Activated T-helper 17 cell treated with anti-CD3 and anti-CD28 coated beads, Interleukin-2, amount 50 U/mL, for 72 hours (primary cell): ENCODE measurements at regions not wholly inside any gene's neighbourhood (a gene's known extent, or its start where the extent isn't known, plus 50 kb on each side); places are given as distances from the start of the nearest gene placed in this dataset.
"Not testable (repeated sequence)": the region's sequence is repeated elsewhere in the genome, so short reads cannot be mapped to it uniquely, and the experiment has no call there.

Source experiments
- ATAC-seq: fragments of 150-1000 bp; cut with Tn5 transposase; replicated peaks from 2 replicates; pipeline ENCODE4 v1.10.0; 2021; ENCODE audit warnings: mild to moderate bottlenecking, moderate library complexity
- H3K27ac Mint-ChIP-seq: one replicate; pipeline ENCODE4 v1.8.0; 2022; ENCODE audit warnings: mixed read lengths
- H3K27me3 Mint-ChIP-seq: one replicate; pipeline ENCODE4 v1.8.0; 2022; ENCODE audit warnings: mixed read lengths
- H3K36me3 Mint-ChIP-seq: one replicate; pipeline ENCODE4 v1.8.0; 2022; ENCODE audit warnings: low read depth, mild to moderate bottlenecking, mixed read lengths
- H3K4me1 Mint-ChIP-seq: one replicate; pipeline ENCODE4 v1.8.0; 2022; ENCODE audit warnings: mixed read lengths
- H3K4me3 Mint-ChIP-seq: one replicate; pipeline ENCODE4 v1.8.0; 2022; ENCODE audit warnings: mild to moderate bottlenecking, mixed read lengths
- H3K9me3 Mint-ChIP-seq: one replicate; pipeline ENCODE4 v1.8.0; 2022; ENCODE audit warnings: mixed read lengths

DNA sequence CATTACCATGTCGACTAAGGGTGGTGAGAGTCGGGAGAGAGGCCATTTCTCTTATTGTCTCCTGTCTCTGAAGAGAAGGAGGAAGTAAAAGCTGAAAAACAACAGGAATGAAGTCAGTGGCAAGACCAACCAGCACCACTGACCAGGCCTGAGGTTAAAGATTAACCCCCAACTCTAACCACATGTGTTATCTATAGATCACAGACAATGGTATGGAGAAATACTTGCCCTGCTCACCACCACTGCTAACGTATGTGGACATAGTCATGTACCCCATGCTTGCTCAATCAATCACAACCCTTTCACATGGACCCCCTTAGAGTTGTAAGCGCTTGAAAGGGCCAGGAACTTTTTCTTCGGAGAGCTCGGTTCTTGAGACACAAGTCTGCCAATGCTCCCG, 690.9 kb upstream of the LMO3 start:
- H3K4me1 Mint-ChIP-seq: no peaks in the 10 kb centered on the region
- no peak for ATAC-seq
- H3K27ac Mint-ChIP-seq: no peak overlapping the region
- no peaks in the 10 kb centered on the region for H3K27me3 Mint-ChIP-seq
- peaks cover 21% of the 10 kb centered on the region for H3K9me3 Mint-ChIP-seq
- no peak overlapping the region for H3K4me3 Mint-ChIP-seq
- H3K36me3 Mint-ChIP-seq: no peaks in the 10 kb centered on the region

GRCh38 chr12:17286874-17287273, 680.9 kb upstream of the LMO3 start:
- H3K9me3 Mint-ChIP-seq: peaks cover 17% of the 10 kb centered on the region
- no peaks in the 10 kb centered on the region for H3K27me3 Mint-ChIP-seq
- H3K4me3 Mint-ChIP-seq: no peak overlapping the region
- no peaks in the 10 kb centered on the region for H3K4me1 Mint-ChIP-seq
- no peak overlapping the region for H3K27ac Mint-ChIP-seq
- no peak for ATAC-seq
- H3K36me3 Mint-ChIP-seq: no peaks in the 10 kb centered on the region

- no peak overlapping the region for H3K4me3 Mint-ChIP-seq
Observed at GRCh38 chr12:17284873-17285272, 678.9 kb upstream of the LMO3 start.

GRCh38 chr12:17283563-17283962, 677.6 kb upstream of the LMO3 start:
- Mint-ChIP-seq H3K4me1 (no peaks in the 10 kb centered on the region), H3K36me3 (no peaks in the 10 kb centered on the region), H3K27me3 (no peaks in the 10 kb centered on the region), H3K4me3 (no peak overlapping the region), H3K27ac (no peak overlapping the region), H3K9me3 (peaks cover 17% of the 10 kb centered on the region)
- no peak for ATAC-seq

More at GRCh38 chr12:17284873-17285272, 678.9 kb upstream of the LMO3 start:
- Mint-ChIP-seq H3K4me1 (no peaks in the 10 kb centered on the region), H3K9me3 (peaks cover 17% of the 10 kb centered on the region), H3K27ac (no peak overlapping the region), H3K36me3 (no peaks in the 10 kb centered on the region), H3K27me3 (no peaks in the 10 kb centered on the region)
- ATAC-seq: no peak

- H3K4me3 Mint-ChIP-seq, ATAC-seq, H3K4me1 Mint-ChIP-seq, H3K27me3 Mint-ChIP-seq, H3K36me3 Mint-ChIP-seq, H3K27ac Mint-ChIP-seq: not testable (repeated sequence)
- peaks cover 14% of the 10 kb centered on the region for H3K9me3 Mint-ChIP-seq
Observed at GRCh38 chr12:17282169-17282568, 676.2 kb upstream of the LMO3 start.

- no peaks in the 10 kb centered on the region for H3K27me3 Mint-ChIP-seq
- H3K9me3 Mint-ChIP-seq: peaks cover 12% of the 10 kb centered on the region
- H3K36me3 Mint-ChIP-seq: no peaks in the 10 kb centered on the region
- H3K27ac Mint-ChIP-seq: no peak overlapping the region
- no peak for ATAC-seq
- H3K4me1 Mint-ChIP-seq: no peaks in the 10 kb centered on the region
- no peak overlapping the region for H3K4me3 Mint-ChIP-seq
Observed at GRCh38 chr12:17278946-17279345, 673.0 kb upstream of the LMO3 start.

DNA sequence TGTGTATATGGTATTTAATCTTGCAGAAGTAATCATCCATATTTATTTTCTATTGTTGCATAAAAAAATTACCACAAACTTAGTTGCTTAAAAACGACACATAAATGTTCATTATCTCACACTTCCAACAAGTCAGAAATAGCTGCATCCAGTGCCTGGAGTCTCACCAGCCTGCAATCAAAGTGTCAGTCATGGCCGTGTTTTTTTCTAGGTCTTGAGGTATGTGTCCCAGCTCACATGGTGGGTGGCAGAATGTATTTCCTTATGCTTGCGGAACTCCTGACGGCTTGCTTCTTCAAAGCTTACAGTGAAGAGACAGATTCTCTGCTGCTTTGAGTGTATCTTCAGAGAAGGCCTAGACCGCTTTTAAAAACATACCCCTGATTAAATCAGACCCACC, 670.2 kb upstream of the LMO3 start:
- H3K27ac Mint-ChIP-seq: no peak overlapping the region
- no peak for ATAC-seq
- no peaks in the 10 kb centered on the region for H3K4me1 Mint-ChIP-seq
- no peaks in the 10 kb centered on the region for H3K36me3 Mint-ChIP-seq
- peaks cover 15% of the 10 kb centered on the region for H3K9me3 Mint-ChIP-seq
- no peaks in the 10 kb centered on the region for H3K27me3 Mint-ChIP-seq
- H3K4me3 Mint-ChIP-seq: no peak overlapping the region

DNA sequence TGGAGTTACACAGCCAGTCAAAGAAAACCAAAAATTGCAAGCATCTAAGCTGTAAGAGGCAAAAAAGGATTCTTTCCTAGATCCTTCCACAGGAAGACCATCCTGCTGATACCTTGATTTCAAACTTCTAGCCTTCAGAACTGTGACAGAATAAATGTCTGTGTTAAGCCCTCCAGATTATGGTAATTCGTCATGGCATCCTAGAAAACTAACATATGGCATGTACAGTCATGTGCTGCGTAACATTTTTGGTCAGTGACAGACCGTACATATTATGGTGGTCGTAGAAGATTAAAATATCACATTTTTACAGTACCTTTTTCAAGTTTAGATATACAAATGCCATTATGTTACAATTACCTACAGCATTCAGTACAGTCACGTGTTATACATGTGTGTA, 660.9 kb upstream of the LMO3 start:
- H3K4me3 Mint-ChIP-seq: no peak overlapping the region
- no peak overlapping the region for H3K27ac Mint-ChIP-seq
- peaks cover 6% of the 10 kb centered on the region for H3K9me3 Mint-ChIP-seq
- H3K4me1 Mint-ChIP-seq: no peaks in the 10 kb centered on the region
- H3K27me3 Mint-ChIP-seq: no peaks in the 10 kb centered on the region
- H3K36me3 Mint-ChIP-seq: no peaks in the 10 kb centered on the region
- ATAC-seq: no peak

GRCh38 chr12:17264603-17265002, 658.6 kb upstream of the LMO3 start:
- Mint-ChIP-seq H3K27me3 (no peaks in the 10 kb centered on the region), H3K4me3 (no peak overlapping the region)

GRCh38 chr12:17239874-17240273, 633.9 kb upstream of the LMO3 start:
- Mint-ChIP-seq H3K27ac (no peak overlapping the region), H3K9me3 (peaks cover 25% of the 10 kb centered on the region), H3K27me3 (no peaks in the 10 kb centered on the region), H3K4me1 (no peaks in the 10 kb centered on the region), H3K4me3 (no peak overlapping the region), H3K36me3 (no peaks in the 10 kb centered on the region)
- no peak for ATAC-seq

More at GRCh38 chr12:17264603-17265002, 658.6 kb upstream of the LMO3 start:
- Mint-ChIP-seq H3K4me1 (no peaks in the 10 kb centered on the region), H3K9me3 (peaks cover 3% of the 10 kb centered on the region), H3K27ac (no peak overlapping the region), H3K36me3 (no peaks in the 10 kb centered on the region)
- no peak for ATAC-seq

DNA sequence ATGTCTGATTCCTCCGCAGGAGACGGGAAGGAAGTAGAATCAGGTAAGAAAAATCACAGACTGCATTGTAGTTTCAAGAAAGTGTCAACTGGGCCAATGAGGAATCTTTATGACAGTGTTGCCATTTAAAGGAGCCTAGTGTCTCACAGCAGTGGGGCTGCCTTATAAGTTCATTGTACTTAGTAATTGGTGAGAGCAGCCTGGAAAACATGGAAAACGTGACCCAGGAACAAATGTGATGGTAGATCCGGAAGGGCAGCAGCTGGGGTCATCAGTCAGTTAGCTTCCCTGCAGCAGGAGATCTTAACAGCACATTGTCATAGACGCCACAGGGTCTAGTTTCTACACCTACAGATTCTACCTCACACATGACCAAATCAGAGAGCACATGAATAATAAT, 630.0 kb upstream of the LMO3 start:
- peaks cover 22% of the 10 kb centered on the region for H3K9me3 Mint-ChIP-seq
- H3K4me3 Mint-ChIP-seq: no peak overlapping the region
- no peaks in the 10 kb centered on the region for H3K36me3 Mint-ChIP-seq
- no peak overlapping the region for H3K27ac Mint-ChIP-seq
- H3K27me3 Mint-ChIP-seq: no peaks in the 10 kb centered on the region
- no peaks in the 10 kb centered on the region for H3K4me1 Mint-ChIP-seq
- no peak for ATAC-seq

DNA sequence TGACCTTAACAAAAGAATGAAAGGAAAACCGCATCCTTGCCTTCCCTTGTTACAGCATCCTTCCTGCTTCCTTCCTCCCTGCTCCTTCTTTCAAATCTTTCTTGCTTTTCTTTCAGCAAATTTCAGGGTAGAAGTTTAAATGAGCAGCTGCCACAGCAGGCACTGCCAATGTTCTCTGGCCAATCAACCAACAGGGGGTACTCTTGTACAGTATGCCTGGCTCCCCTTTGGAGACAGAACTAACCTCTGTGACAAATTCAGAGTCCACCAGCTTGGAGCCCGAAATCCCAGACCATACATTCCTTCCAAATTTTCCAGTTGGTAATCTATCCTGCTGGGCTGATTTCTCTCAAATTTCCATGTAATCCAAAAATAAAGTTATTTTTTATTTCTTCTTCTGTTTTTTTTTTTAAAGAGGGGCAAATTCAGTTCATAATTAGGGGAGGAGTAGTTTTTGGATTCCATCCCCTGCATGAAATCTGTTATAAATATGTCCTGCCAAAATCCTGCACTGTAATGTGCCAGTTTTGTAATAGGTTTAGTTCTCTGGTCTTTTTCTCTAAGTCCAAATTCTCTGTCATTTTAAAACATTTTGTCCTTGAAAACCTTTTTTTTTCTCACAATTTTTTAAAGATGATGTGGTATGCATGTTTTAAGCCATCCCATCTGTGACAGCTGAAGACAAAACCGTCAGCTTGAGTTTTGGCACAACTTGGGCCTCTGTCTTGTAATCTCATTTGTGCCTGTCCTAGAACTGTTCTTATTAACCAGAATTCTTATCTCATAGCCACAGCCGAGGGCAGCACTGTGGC, 610.0 kb upstream of the LMO3 start:
- Mint-ChIP-seq H3K27ac (no peak overlapping the region), H3K4me3 (no peak overlapping the region), H3K9me3 (peaks cover 5% of the 10 kb centered on the region), H3K36me3 (no peaks in the 10 kb centered on the region), H3K27me3 (no peaks in the 10 kb centered on the region), H3K4me1 (no peaks in the 10 kb centered on the region)
- ATAC-seq: no peak

DNA sequence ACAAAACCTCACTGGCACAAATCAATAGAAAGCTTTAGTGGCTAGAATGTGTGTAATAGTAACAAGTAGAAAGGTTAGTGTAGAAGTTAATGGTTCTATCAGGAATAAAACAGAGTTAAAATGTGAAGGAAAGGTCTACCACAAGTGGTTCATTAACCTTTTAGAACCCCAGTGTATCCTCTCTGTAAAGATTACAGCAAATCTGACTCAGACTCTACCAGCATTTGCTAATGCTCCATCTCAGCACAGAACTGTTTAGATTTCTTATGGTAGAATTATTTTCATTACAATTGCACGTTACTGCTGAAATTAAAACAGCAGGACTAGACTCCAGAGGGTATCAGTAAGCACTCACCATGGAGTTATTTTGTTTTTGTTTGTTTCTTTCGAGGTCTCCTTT, 609.0 kb upstream of the LMO3 start:
- H3K4me1 Mint-ChIP-seq: no peaks in the 10 kb centered on the region
- H3K36me3 Mint-ChIP-seq: no peaks in the 10 kb centered on the region
- no peaks in the 10 kb centered on the region for H3K27me3 Mint-ChIP-seq
- no peak overlapping the region for H3K27ac Mint-ChIP-seq
- H3K4me3 Mint-ChIP-seq: no peak overlapping the region
- peaks cover 5% of the 10 kb centered on the region for H3K9me3 Mint-ChIP-seq
- no peak for ATAC-seq

DNA sequence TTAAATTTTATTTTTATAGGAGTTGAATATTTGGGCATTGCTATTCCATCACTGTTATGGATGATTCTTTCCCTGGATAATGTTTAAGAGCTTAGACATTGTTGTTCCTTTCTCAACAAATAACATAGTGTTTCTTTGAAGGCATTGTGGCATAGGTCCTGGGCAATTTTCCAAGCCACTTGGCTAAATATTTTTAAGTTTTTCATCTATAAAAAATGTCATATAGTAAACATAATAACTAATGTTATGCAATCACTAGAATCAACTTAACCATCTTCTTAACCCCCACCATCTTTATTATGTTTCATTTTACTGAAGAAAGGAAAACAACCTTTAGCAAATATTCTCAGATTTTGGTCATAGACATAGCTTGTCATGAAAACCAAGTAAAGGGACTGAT, 600.6 kb upstream of the LMO3 start:
- H3K27ac Mint-ChIP-seq: no peak overlapping the region
- no peaks in the 10 kb centered on the region for H3K9me3 Mint-ChIP-seq
- ATAC-seq: no peak
- no peaks in the 10 kb centered on the region for H3K36me3 Mint-ChIP-seq
- H3K4me3 Mint-ChIP-seq: no peak overlapping the region
- no peaks in the 10 kb centered on the region for H3K4me1 Mint-ChIP-seq
- no peaks in the 10 kb centered on the region for H3K27me3 Mint-ChIP-seq

GRCh38 chr12:17204289-17205054, 598.5 kb upstream of the LMO3 start:
- Mint-ChIP-seq H3K36me3 (no peaks in the 10 kb centered on the region), H3K27ac (no peak overlapping the region), H3K4me1 (no peaks in the 10 kb centered on the region), H3K27me3 (no peaks in the 10 kb centered on the region), H3K9me3 (no peaks in the 10 kb centered on the region), H3K4me3 (no peak overlapping the region)
- ATAC-seq: no peak
